A204.1 (cell line): ENCODE measurements at regions not wholly inside any gene's neighbourhood (a gene's known extent, or its start where the extent isn't known, plus 50 kb on each side); places are given as distances from the start of the nearest gene placed in this dataset.
"Not testable (repeated sequence)": the region's sequence is repeated elsewhere in the genome, so short reads cannot be mapped to it uniquely, and the experiment has no call there.

Source experiments
- FAIRE-seq: peaks from 2 replicates; lab custom pipeline; 2012; peaks lifted over from hg19 to GRCh38; lab: Jason Lieb, UNC

- FAIRE-seq = no peak
Measured at GRCh38 chr18:76013057-76013456, 482.0 kb downstream of the ZNF516 start.

GRCh38 chr18:76005632-76006208, 489.3 kb downstream of the ZNF516 start:
- no peak for FAIRE-seq

GRCh38 chr18:75987913-75988312, 507.1 kb downstream of the ZNF516 start:
- peak; percentile 98 for FAIRE-seq

GRCh38 chr18:75984853-75985252, 510.2 kb downstream of the ZNF516 start:
- FAIRE-seq = no peak

- FAIRE-seq = no peak
Measured at GRCh38 chr18:75981102-75981501, 513.9 kb downstream of the ZNF516 start.

GRCh38 chr18:75977081-75977480, 518.0 kb downstream of the ZNF516 start:
- no peak for FAIRE-seq

- no peak for FAIRE-seq
Measured at GRCh38 chr18:75970212-75970611, 524.8 kb downstream of the ZNF516 start.

GRCh38 chr18:75966431-75966830, 528.6 kb downstream of the ZNF516 start:
- FAIRE-seq = no peak

- no peak for FAIRE-seq
Measured at GRCh38 chr18:75962036-75962572, 532.9 kb downstream of the ZNF516 start.

- not testable (repeated sequence) for FAIRE-seq
Measured at GRCh38 chr18:75960356-75960755, 532.9 kb upstream of the SMIM21 start.

- no peak for FAIRE-seq
Measured at GRCh38 chr18:75959150-75959549, 531.6 kb upstream of the SMIM21 start.

GRCh38 chr18:75958683-75959082, 531.2 kb upstream of the SMIM21 start:
- no peak for FAIRE-seq

- no peak for FAIRE-seq
Measured at GRCh38 chr18:75945265-75945933, 517.9 kb upstream of the SMIM21 start.

- no peak for FAIRE-seq
Measured at GRCh38 chr18:75937306-75937705, 509.8 kb upstream of the SMIM21 start.

GRCh38 chr18:75936862-75937261, 509.4 kb upstream of the SMIM21 start:
- no peak for FAIRE-seq

- no peak for FAIRE-seq
Measured at GRCh38 chr18:75931079-75931478, 503.6 kb upstream of the SMIM21 start.

GRCh38 chr18:75928706-75929105, 501.2 kb upstream of the SMIM21 start:
- FAIRE-seq = no peak

- no peak for FAIRE-seq
Measured at GRCh38 chr18:75927791-75928190, 500.3 kb upstream of the SMIM21 start.

- no peak for FAIRE-seq
Measured at GRCh38 chr18:75926811-75927210, 499.3 kb upstream of the SMIM21 start.

GRCh38 chr18:75923169-75923568, 495.7 kb upstream of the SMIM21 start:
- no peak for FAIRE-seq

GRCh38 chr18:75916624-75916982, 489.1 kb upstream of the SMIM21 start:
- FAIRE-seq = no peak

GRCh38 chr18:75915941-75916623, 488.6 kb upstream of the SMIM21 start:
- FAIRE-seq = no peak

- FAIRE-seq = no peak
Measured at GRCh38 chr18:75912829-75913228, 485.3 kb upstream of the SMIM21 start.

GRCh38 chr18:75904416-75904815, 476.9 kb upstream of the SMIM21 start:
- no peak for FAIRE-seq
